IMR-90 (cell line): ENCODE measurements at regions not wholly inside any gene's neighbourhood (a gene's known extent, or its start where the extent isn't known, plus 50 kb on each side); places are given as distances from the start of the nearest gene placed in this dataset.

Source experiments
- ATAC-seq: fragments of 200-7000 bp; cut with Tn5 transposase; 2 replicates; pipeline ENCODE4 v1.9.1; 2020; ENCODE audit warnings: low read depth, mild to moderate bottlenecking, moderate library complexity
- BruUV-seq: library from RNA; stranded (reverse); fragments of 400-500 nt; replicated peaks from 2 replicates; lab custom pipeline; 2021; lab: Mats Ljungman, UMichigan
- CTCF ChIA-PET: fragments of 300-600 bp; formaldehyde crosslinking; extraction: SDS; loops from one replicate; lab custom pipeline; 2021; ENCODE audit warnings: antibody characterized with exemption; lab: Yijun Ruan, JAX
- POLR2A ChIA-PET: fragments of 300-600 bp; sonication (Branson Sonifier 250); formaldehyde crosslinking; loops from one replicate; lab custom pipeline; 2022; ENCODE audit warnings: antibody characterized with exemption; ENCODE audit not compliant: unreplicated experiment; lab: Charles Lee
- DNase-seq: peaks from one replicate; pipeline ENCODE4 v3.0.0; 2013
- H2AFZ ChIP-seq: replicated peaks from 2 replicates; pipeline ENCODE3; 2013; ENCODE audit warnings: low read length, mild to moderate bottlenecking; ENCODE audit not compliant: poor library complexity
- H2AK5ac ChIP-seq: 2 replicates; pipeline ENCODE4 v1.6.1; 2013; ENCODE audit warnings: low read depth, low read length, inconsistent platforms
- H2AK9ac ChIP-seq: replicated peaks from 2 replicates; pipeline ENCODE3; 2013; ENCODE audit warnings: mild to moderate bottlenecking, low read depth, low read length, moderate library complexity; ENCODE audit not compliant: poor library complexity
- H2BK120ac ChIP-seq: 2 replicates; pipeline ENCODE4 v1.6.1; 2013; ENCODE audit warnings: low read depth, low read length, inconsistent platforms
- H2BK15ac ChIP-seq: 3 replicates; pipeline ENCODE4 v1.6.1; 2013; ENCODE audit warnings: low read depth, low read length, inconsistent platforms
- H2BK20ac ChIP-seq: 2 replicates; pipeline ENCODE4 v1.6.1; 2013; ENCODE audit warnings: low read depth, mild to moderate bottlenecking, inconsistent platforms, low read length, moderate library complexity
- H2BK5ac ChIP-seq: 2 replicates; pipeline ENCODE4 v1.6.1; 2013; ENCODE audit warnings: mild to moderate bottlenecking, low read depth, low read length, inconsistent platforms; ENCODE audit not compliant: poor library complexity, severe bottlenecking
- H3K14ac ChIP-seq: replicated peaks from 2 replicates; pipeline ENCODE4 v1.6.1; 2013; ENCODE audit warnings: low read depth, low read length, inconsistent platforms
- H3K18ac ChIP-seq: 2 replicates; pipeline ENCODE4 v1.6.1; 2013; ENCODE audit warnings: low read depth, low read length, control low read depth
- H3K23ac ChIP-seq: 2 replicates; pipeline ENCODE4 v1.6.1; 2013; ENCODE audit warnings: low read depth, low read length, inconsistent platforms
- H3K27ac ChIP-seq: 2 replicates; pipeline ENCODE4 v1.5.1; 2013; ENCODE audit warnings: mild to moderate bottlenecking, control low read depth, low read length; ENCODE audit not compliant: insufficient read depth
- H3K27me3 ChIP-seq: 2 replicates; pipeline ENCODE4 v1.6.1; 2013; ENCODE audit warnings: low read length; ENCODE audit not compliant: control insufficient read depth, insufficient read depth
- H3K36me3 ChIP-seq: 2 replicates; pipeline ENCODE4 v1.6.1; 2013; ENCODE audit warnings: low read length, mixed read lengths; ENCODE audit not compliant: control insufficient read depth, insufficient read depth
- H3K4ac ChIP-seq: 2 replicates; pipeline ENCODE4 v1.6.1; 2013; ENCODE audit warnings: low read depth, low read length, inconsistent platforms
- H3K4me1 ChIP-seq: 2 replicates; pipeline ENCODE4 v1.6.1; 2013; ENCODE audit warnings: low read length, mixed read lengths; ENCODE audit not compliant: control insufficient read depth, insufficient read depth
- H3K4me2 ChIP-seq: 2 replicates; pipeline ENCODE4 v1.6.1; 2013; ENCODE audit warnings: low read depth, mild to moderate bottlenecking, control low read depth, low read length, moderate library complexity
- H3K4me3 ChIP-seq: 2 replicates; pipeline ENCODE4 v1.5.1; 2013; ENCODE audit warnings: low read depth, mild to moderate bottlenecking, control low read depth, low read length, moderate library complexity; ENCODE audit not compliant: insufficient read depth
- H3K56ac ChIP-seq: 2 replicates; pipeline ENCODE4 v1.6.1; 2013; ENCODE audit warnings: low read length, inconsistent platforms; ENCODE audit not compliant: insufficient read depth; ENCODE audit errors: extremely low read depth
- H3K79me1 ChIP-seq, 2 experiments: 2 replicates each; pipeline ENCODE4 v1.6.1; 2013; ENCODE audit warnings: low read length in 2 of 2, inconsistent platforms in 1 of 2, low read depth in 1 of 2
- H3K9ac ChIP-seq: 2 replicates; pipeline ENCODE4 v1.6.1; 2013; ENCODE audit warnings: low read depth, low read length, control low read depth
- H3K9me1 ChIP-seq: 2 replicates; pipeline ENCODE4 v1.6.1; 2013; ENCODE audit warnings: low read length, inconsistent platforms; ENCODE audit not compliant: insufficient read depth
- H3K9me3 ChIP-seq: 2 replicates; pipeline ENCODE4 v1.6.1; 2013; ENCODE audit warnings: low read length; ENCODE audit not compliant: control insufficient read depth, insufficient read depth
- H4K20me1 ChIP-seq: 2 replicates; pipeline ENCODE4 v1.6.1; 2013; ENCODE audit warnings: low read length, inconsistent platforms; ENCODE audit not compliant: insufficient read depth
- H4K5ac ChIP-seq: 2 replicates; pipeline ENCODE4 v1.6.1; 2013; ENCODE audit warnings: mild to moderate bottlenecking, low read depth, low read length, control low read depth
- H4K8ac ChIP-seq, 2 experiments: 2 replicates each; pipeline ENCODE4 v1.6.1; 2013; ENCODE audit warnings: low read depth in 2 of 2, low read length in 2 of 2, control low read depth in 1 of 2, inconsistent platforms in 1 of 2
- H4K91ac ChIP-seq: 2 replicates; pipeline ENCODE4 v1.6.1; 2013; ENCODE audit warnings: low read depth, low read length, inconsistent platforms; ENCODE audit not compliant: insufficient read depth
- MAZ ChIP-seq: IDR thresholded peaks from 2 replicates; pipeline ENCODE4 v1.6.1; 2012; ENCODE audit warnings: low read depth, mild to moderate bottlenecking, low read length, improper control_type of control experiment, moderate library complexity, borderline replicate concordance
- SMC3 ChIP-seq: fragments of 150-350 bp; IDR thresholded peaks from 2 replicates; pipeline ENCODE4 v1.6.1; 2016; ENCODE audit warnings: low read depth, mild to moderate bottlenecking, antibody characterized with exemption, low read length, moderate library complexity
- WGBS, 2 experiments: methylation state at CpG; one replicate each; pipeline versions ENCODE4 v1.1.5 to v1.1.7; 2013; ENCODE audit warnings: missing lambda C conversion rate in 2 of 2; ENCODE audit not compliant: insufficient read length in 1 of 2; ENCODE audit errors: extremely low coverage in 2 of 2; 5-methylcytosine and 5-hydroxymethylcytosine counted together
- dilution Hi-C: fragments of 300-500 bp; cut with HindIII; formaldehyde crosslinking; loops from one replicate; pipeline ENCODE4 v1.14.3; 2018; ENCODE audit warnings: low sequenced_read_pairs; ENCODE audit not compliant: unreplicated experiment
- in situ Hi-C: fragments of 300-500 bp; cut with MboI; formaldehyde crosslinking; loops from 3 replicates; pipeline ENCODE4 v1.14.3; 2019; ENCODE audit warnings: low sequenced_read_pairs, inconsistent platforms, mixed read lengths
- intact Hi-C: fragments of 100-400 bp; cut with micrococcal nuclease; formaldehyde crosslinking; loops from 2 replicates; pipeline ENCODE4 v1.10.0; 2022

GRCh38 chr14:83883732-83884131 is 1646.2 kb upstream of the FLRT2 start:
- H3K4ac ChIP-seq, result no peak overlapping the region
- no peaks in the 10 kb centered on the region for H3K9me1 ChIP-seq
- no peak overlapping the region for H2BK120ac ChIP-seq
- H4K8ac ChIP-seq, result no peak overlapping the region
- H3K14ac ChIP-seq, result no peak overlapping the region; the same call in 1 of the 2 replicates
- ATAC-seq (no peak), DNase-seq (no peak)
- H3K27me3 ChIP-seq, result no peaks in the 10 kb centered on the region
- no peaks in the 10 kb centered on the region for H3K36me3 ChIP-seq
- H3K9me3 ChIP-seq, result no peaks in the 10 kb centered on the region
- dilution Hi-C loops, result no loop called here
- ChIA-PET CTCF (interaction anchor here (1.0 kb wide), 1 partner anchor 17 kb away, joined by 3 read pairs; no protein-coding TSS in a partner anchor), POLR2A (no interaction called here)
- no peak overlapping the region for H4K91ac ChIP-seq
- TF ChIP-seq SMC3 (no peak), MAZ (no peak)
- H2AK9ac ChIP-seq, result no peak overlapping the region
- H2BK5ac ChIP-seq, result no peak overlapping the region
- no peaks in the 10 kb centered on the region for H3K79me1 ChIP-seq
- no peak overlapping the region for H4K5ac ChIP-seq
- H2BK15ac ChIP-seq, result no peak overlapping the region
- H3K9ac ChIP-seq, result no peak overlapping the region
- no peak overlapping the region for H3K4me3 ChIP-seq
- H3K56ac ChIP-seq, result no peak overlapping the region
- H3K23ac ChIP-seq, result no peak overlapping the region
- no peak overlapping the region for H3K18ac ChIP-seq
- H2BK20ac ChIP-seq, result no peak overlapping the region
- H2AFZ ChIP-seq, result no peak overlapping the region
- no peaks in the 10 kb centered on the region for H3K4me1 ChIP-seq
- H2AK5ac ChIP-seq, result no peak overlapping the region
- no peak overlapping the region for H3K27ac ChIP-seq
- intact Hi-C loops, result no loop called here
- H3K4me2 ChIP-seq, result no peak overlapping the region
- no CpG with 5 or more reads among the region's 1 CpG for WGBS, 2 experiments
- no peaks in the 10 kb centered on the region for H4K20me1 ChIP-seq
- in situ Hi-C loops, result no loop called here
- no TSS peak for BruUV-seq
